ENCODE measurements at regions not wholly inside any gene's neighbourhood (a gene's known extent, or its start where the extent isn't known, plus 50 kb on each side); places are given as distances from the start of the nearest gene placed in this dataset.

DNA sequence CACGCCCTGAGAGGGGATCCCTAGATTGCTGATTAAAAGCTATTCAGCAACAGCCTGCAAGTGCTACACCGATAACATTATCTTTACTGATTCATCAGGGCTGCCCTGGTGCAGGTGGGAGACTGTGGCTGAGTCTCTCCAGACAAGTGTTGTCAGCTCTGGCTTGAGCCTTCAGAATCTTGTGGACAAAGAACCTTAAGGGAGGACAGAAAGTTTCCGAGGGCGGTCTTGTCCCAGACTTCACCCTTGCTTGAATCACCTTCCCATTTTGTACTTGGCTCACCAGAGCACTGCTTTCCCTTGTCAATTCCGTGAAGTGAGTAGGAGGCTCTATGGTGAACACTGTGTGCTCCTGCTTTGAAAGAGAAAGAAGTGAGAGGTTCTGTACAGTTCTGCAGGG is 88.6 kb upstream of the PCSK2 start:
- TF ChIP-seq CTCF (IDR thresholded peaks at IDR 0.05) (no peak), POLR2A (IDR thresholded peaks at IDR 0.05) (no peak)

Data from Peyer's patch (tissue), 4 donors.